DND-41 (cell line): ENCODE measurements at regions not wholly inside any gene's neighbourhood (a gene's known extent, or its start where the extent isn't known, plus 50 kb on each side); places are given as distances from the start of the nearest gene placed in this dataset.

Experiments used
- EZH2 ChIP-seq: IDR thresholded peaks from 3 replicates; pipeline ENCODE4 v1.6.1; 2012; ENCODE audit warnings: borderline replicate concordance, low read depth, mild to moderate bottlenecking, moderate library complexity, low read length, inconsistent platforms; ENCODE audit not compliant: severe bottlenecking
- TF ChIP-seq, protein P1 (sequence below): IDR thresholded peaks from 2 replicates; pipeline ENCODE4 v1.5.1; 2012; ENCODE audit warnings: borderline replicate concordance, low read length, moderate library complexity, mild to moderate bottlenecking; ENCODE audit not compliant: poor library complexity, severe bottlenecking; ENCODE audit errors: extremely low read depth

DNA sequence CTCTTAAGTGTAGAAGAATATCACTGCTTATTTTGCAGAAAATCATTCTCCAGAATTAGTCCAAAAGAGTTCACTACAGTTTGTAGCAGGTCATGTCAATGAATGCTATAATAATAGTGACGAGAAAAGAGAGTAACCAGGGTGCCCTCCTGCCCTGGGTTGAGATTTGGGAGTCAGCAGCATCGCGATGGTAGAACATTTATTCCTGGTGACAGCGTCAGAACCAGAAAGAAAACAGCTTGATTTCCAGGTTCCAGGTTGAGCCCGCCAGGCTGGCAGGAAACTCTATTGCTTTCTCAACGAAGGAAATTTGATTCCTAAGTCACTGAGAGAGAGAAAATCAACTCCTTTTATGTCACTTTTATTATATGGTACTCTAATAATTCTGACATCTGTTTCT lies 550.3 kb downstream of the QKI start:
- TF ChIP-seq, protein P1, sequence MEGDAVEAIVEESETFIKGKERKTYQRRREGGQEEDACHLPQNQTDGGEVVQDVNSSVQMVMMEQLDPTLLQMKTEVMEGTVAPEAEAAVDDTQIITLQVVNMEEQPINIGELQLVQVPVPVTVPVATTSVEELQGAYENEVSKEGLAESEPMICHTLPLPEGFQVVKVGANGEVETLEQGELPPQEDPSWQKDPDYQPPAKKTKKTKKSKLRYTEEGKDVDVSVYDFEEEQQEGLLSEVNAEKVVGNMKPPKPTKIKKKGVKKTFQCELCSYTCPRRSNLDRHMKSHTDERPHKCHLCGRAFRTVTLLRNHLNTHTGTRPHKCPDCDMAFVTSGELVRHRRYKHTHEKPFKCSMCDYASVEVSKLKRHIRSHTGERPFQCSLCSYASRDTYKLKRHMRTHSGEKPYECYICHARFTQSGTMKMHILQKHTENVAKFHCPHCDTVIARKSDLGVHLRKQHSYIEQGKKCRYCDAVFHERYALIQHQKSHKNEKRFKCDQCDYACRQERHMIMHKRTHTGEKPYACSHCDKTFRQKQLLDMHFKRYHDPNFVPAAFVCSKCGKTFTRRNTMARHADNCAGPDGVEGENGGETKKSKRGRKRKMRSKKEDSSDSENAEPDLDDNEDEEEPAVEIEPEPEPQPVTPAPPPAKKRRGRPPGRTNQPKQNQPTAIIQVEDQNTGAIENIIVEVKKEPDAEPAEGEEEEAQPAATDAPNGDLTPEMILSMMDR = no peak
- TF ChIP-seq EZH2 = no peak
